ENCODE measurements at regions not wholly inside any gene's neighbourhood (a gene's known extent, or its start where the extent isn't known, plus 50 kb on each side); places are given as distances from the start of the nearest gene placed in this dataset.

GRCh38 chr18:73668051-73668450, 479.6 kb downstream of the FBXO15 start:
- Mint-ChIP-seq H3K36me3 (ENCODE audit: unreplicated experiment) (no peaks in the 10 kb centered on the region), H3K27me3 (ENCODE audit: unreplicated experiment) (no peaks in the 10 kb centered on the region), H3K27ac (ENCODE audit: unreplicated experiment) (no peak overlapping the region), H3K4me1 (ENCODE audit: low read depth, unreplicated experiment) (no peaks in the 10 kb centered on the region), H3K9me3 (ENCODE audit: unreplicated experiment) (no peaks in the 10 kb centered on the region), H3K4me3 (ENCODE audit: unreplicated experiment) (no peak overlapping the region)
- no peak for TF ChIP-seq CTCF (IDR thresholded peaks at IDR 0.05; ENCODE audit: partially characterized antibody, unreplicated experiment)
- DNase-seq: no peak

- TF ChIP-seq CTCF (IDR thresholded peaks at IDR 0.05; ENCODE audit: partially characterized antibody, unreplicated experiment): no peak
- Mint-ChIP-seq H3K9me3 (ENCODE audit: unreplicated experiment) (no peaks in the 10 kb centered on the region), H3K4me3 (ENCODE audit: unreplicated experiment) (no peak overlapping the region), H3K36me3 (ENCODE audit: unreplicated experiment) (no peaks in the 10 kb centered on the region), H3K27me3 (ENCODE audit: unreplicated experiment) (no peaks in the 10 kb centered on the region), H3K4me1 (ENCODE audit: low read depth, unreplicated experiment) (no peaks in the 10 kb centered on the region), H3K27ac (ENCODE audit: unreplicated experiment) (no peak overlapping the region)
- no peak for DNase-seq
Measured at GRCh38 chr18:73666772-73667171, 480.9 kb downstream of the FBXO15 start.

GRCh38 chr18:73664896-73665295, 482.7 kb downstream of the FBXO15 start:
- no peaks in the 10 kb centered on the region for H3K36me3 Mint-ChIP-seq (ENCODE audit: unreplicated experiment)
- no peak for DNase-seq
- H3K27me3 Mint-ChIP-seq (ENCODE audit: unreplicated experiment): no peaks in the 10 kb centered on the region
- TF ChIP-seq CTCF (IDR thresholded peaks at IDR 0.05; ENCODE audit: partially characterized antibody, unreplicated experiment): no peak
- H3K4me1 Mint-ChIP-seq (ENCODE audit: low read depth, unreplicated experiment): no peaks in the 10 kb centered on the region
- no peaks in the 10 kb centered on the region for H3K9me3 Mint-ChIP-seq (ENCODE audit: unreplicated experiment)
- H3K27ac Mint-ChIP-seq (ENCODE audit: unreplicated experiment): no peak overlapping the region
- H3K4me3 Mint-ChIP-seq (ENCODE audit: unreplicated experiment): no peak overlapping the region

- Mint-ChIP-seq H3K36me3 (ENCODE audit: unreplicated experiment) (no peaks in the 10 kb centered on the region), H3K27ac (ENCODE audit: unreplicated experiment) (no peak overlapping the region), H3K9me3 (ENCODE audit: unreplicated experiment) (no peaks in the 10 kb centered on the region), H3K4me3 (ENCODE audit: unreplicated experiment) (no peak overlapping the region), H3K4me1 (ENCODE audit: low read depth, unreplicated experiment) (no peaks in the 10 kb centered on the region), H3K27me3 (ENCODE audit: unreplicated experiment) (no peaks in the 10 kb centered on the region)
- DNase-seq: no peak
- no peak for TF ChIP-seq CTCF (IDR thresholded peaks at IDR 0.05; ENCODE audit: partially characterized antibody, unreplicated experiment)
Measured at GRCh38 chr18:73663581-73663980, 484.1 kb downstream of the FBXO15 start.

GRCh38 chr18:73662421-73662820, 485.2 kb downstream of the FBXO15 start:
- DNase-seq: no peak
- no peaks in the 10 kb centered on the region for H3K27me3 Mint-ChIP-seq (ENCODE audit: unreplicated experiment)
- H3K36me3 Mint-ChIP-seq (ENCODE audit: unreplicated experiment): no peaks in the 10 kb centered on the region
- no peak for TF ChIP-seq CTCF (IDR thresholded peaks at IDR 0.05; ENCODE audit: partially characterized antibody, unreplicated experiment)
- H3K9me3 Mint-ChIP-seq (ENCODE audit: unreplicated experiment): no peaks in the 10 kb centered on the region
- H3K27ac Mint-ChIP-seq (ENCODE audit: unreplicated experiment): no peak overlapping the region
- no peak overlapping the region for H3K4me3 Mint-ChIP-seq (ENCODE audit: unreplicated experiment)
- no peaks in the 10 kb centered on the region for H3K4me1 Mint-ChIP-seq (ENCODE audit: low read depth, unreplicated experiment)

Data from glutamatergic neuron (in vitro differentiated cells).